RWPE1 (cell line): ENCODE measurements at regions not wholly inside any gene's neighbourhood (a gene's known extent, or its start where the extent isn't known, plus 50 kb on each side); places are given as distances from the start of the nearest gene placed in this dataset.

Experiments used
- CTCF ChIA-PET: fragments of 350-600 bp; sonication (Branson Sonifier 250); formaldehyde crosslinking; extraction: SDS; loops from one replicate; lab custom pipeline; 2021; lab: Yijun Ruan, JAX
- POLR2A ChIA-PET: fragments of 400-600 bp; formaldehyde crosslinking; extraction: SDS; loops from one replicate; lab custom pipeline; 2020; ENCODE audit warnings: antibody characterized with exemption; ENCODE audit not compliant: low non-redundant PET; lab: Yijun Ruan, JAX
- DNase-seq: peaks from one replicate; pipeline ENCODE4 v3.0.0; 2012; ENCODE audit warnings: low spot score
- H3K27ac ChIP-seq: fragments of 450-650 bp; 2 replicates; pipeline ENCODE4 v1.5.1; 2017
- TF ChIP-seq, protein P1 (sequence below): fragments of 450-650 bp; conservative IDR thresholded peaks from 2 replicates; pipeline ENCODE4 v1.5.1; 2017; ENCODE audit warnings: low read depth, mild to moderate bottlenecking

DNA sequence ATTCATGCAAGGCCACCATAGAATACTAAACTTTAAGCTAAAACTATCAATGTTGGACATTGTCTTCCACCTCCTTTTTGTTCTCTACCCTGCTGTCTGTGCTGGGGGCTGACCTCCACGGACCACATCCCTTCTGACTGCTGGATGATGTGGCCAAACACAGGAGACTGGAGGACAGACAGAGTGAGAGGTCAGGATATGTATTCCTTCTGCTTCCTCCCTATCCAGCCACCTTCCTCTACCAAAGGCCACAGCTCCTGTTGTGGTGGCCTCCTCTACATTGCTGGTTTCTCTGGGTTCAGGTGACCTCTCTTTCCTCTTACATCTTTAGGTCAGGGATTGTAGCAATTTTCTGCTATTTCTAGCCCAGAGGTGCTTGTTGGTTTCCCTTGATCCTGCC is 148.1 kb downstream of the ACTBL2 start:
- H3K27ac ChIP-seq, result no peak overlapping the region
- TF ChIP-seq, protein P1, sequence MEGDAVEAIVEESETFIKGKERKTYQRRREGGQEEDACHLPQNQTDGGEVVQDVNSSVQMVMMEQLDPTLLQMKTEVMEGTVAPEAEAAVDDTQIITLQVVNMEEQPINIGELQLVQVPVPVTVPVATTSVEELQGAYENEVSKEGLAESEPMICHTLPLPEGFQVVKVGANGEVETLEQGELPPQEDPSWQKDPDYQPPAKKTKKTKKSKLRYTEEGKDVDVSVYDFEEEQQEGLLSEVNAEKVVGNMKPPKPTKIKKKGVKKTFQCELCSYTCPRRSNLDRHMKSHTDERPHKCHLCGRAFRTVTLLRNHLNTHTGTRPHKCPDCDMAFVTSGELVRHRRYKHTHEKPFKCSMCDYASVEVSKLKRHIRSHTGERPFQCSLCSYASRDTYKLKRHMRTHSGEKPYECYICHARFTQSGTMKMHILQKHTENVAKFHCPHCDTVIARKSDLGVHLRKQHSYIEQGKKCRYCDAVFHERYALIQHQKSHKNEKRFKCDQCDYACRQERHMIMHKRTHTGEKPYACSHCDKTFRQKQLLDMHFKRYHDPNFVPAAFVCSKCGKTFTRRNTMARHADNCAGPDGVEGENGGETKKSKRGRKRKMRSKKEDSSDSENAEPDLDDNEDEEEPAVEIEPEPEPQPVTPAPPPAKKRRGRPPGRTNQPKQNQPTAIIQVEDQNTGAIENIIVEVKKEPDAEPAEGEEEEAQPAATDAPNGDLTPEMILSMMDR, result no peak
- ChIA-PET POLR2A (no interaction called here), CTCF (interaction anchor here (0.6 to 0.7 kb wide), 2 partner anchors 15 to 26 kb away, joined by 4 to 5 read pairs; no protein-coding TSS in a partner anchor)
- no peak for DNase-seq

DNA sequence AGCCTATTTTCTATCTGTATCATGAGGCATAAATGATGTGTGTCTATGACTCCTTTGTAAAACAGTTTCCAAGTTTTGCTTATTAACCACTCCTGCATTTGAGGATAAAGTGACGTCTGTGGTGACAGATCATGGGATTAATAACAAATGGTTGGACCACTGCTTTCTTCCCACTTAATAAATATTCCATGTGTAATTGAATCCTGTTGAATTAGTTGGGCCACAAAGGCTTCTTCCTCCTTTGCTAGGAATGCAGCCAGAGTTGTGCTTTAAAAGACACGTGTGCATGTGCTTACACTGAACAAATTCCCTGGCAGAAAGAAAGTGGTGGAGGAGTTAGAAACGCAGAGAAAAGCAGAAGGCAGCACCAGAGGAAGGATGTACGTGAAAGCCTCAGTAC is 150.2 kb downstream of the ACTBL2 start:
- ChIA-PET POLR2A (no interaction called here), CTCF (no interaction called here)
- TF ChIP-seq, protein P1, result no peak
- DNase-seq, result no peak
- no peak overlapping the region for H3K27ac ChIP-seq

DNA sequence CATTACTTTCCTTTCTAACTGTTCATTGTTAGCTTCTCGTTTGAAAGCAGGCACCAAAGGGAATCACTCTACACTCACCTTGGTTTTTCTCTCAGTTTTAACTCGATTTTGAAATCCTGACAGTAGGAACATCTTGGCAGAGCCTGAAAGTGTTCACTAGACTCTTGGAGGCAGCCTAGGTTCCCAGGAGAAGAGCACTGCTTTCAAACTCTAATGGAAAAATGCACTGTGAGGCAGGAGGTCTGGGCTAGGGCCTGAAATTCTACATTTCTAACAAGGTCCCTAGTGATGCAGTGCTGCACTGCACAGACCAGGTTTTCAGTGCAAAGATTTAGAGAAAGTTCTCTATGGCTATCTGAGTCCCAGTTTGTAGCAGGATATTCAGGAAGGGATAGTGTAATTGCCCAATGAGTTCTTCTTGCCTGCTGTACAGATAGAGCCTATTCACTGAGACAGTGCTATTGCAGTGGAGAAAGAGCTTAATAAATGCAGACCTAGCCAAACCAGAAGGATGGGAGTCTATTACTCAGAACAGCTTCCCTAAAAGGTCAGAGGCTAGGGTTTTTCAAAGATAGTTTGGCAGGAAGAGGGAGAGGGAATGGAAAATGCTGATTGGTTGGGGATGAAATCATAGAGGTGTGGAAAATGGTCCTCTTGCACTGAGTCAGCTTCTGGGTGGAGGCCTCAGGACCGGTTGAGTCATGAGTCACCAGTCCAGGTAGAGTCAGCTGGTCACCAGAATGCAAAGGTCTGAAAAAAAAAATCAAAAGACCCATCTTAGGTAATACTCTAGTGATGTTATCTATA is 153.9 kb downstream of the GPBP1 start:
- no peak overlapping the region for H3K27ac ChIP-seq
- DNase-seq, result peak; percentile 90
- ChIA-PET CTCF (interaction anchor here (0.9 to 2.7 kb wide), 2 partner anchors 11 to 30 kb away, joined by 3 to 10 read pairs; no protein-coding TSS in a partner anchor), POLR2A (no interaction called here)
- TF ChIP-seq, protein P1, result no peak

DNA sequence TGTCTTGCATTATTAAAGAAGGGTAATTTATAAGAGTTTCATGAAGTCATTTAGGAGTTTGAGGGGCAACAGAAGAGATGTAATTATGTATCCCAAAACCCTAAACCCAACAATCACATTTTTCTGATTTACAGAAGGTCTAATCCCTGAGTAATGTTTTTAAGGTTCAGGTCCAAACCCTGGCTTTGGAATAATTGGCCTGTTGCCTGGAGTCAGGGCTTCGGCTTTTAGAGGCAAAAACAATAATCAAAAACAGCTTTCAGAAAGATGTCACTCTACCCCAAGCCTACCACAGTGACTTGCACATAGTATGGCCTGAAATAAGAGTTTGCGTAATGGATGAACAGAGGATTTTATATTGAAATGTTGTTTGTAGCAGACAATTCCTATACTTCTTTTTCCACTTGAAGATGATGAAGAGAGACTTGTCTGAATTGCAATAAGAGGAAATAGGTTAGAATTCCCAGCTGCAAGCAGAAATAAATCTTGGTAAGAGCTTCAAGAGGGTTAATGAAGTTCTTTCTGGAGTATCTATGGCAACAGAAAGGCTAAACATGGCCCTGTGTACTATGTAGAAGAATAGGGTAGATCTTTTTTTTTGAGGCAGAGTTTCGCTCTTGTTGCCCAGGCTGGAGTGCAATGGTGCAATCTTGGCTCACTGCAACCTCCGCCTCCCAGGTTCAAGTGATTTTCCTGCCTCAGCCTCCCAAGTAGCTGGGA is 152.0 kb downstream of the GPBP1 start:
- TF ChIP-seq, protein P1, result no peak
- ChIA-PET CTCF (interaction anchor here (0.6 kb wide), 1 partner anchor 1948 kb away, joined by 3 read pairs; no protein-coding TSS in a partner anchor), POLR2A (no interaction called here)
- DNase-seq, result no peak
- H3K27ac ChIP-seq, result no peak overlapping the region

GRCh38 chr5:57324861-57325260 is 151.0 kb downstream of the GPBP1 start:
- DNase-seq, result no peak
- ChIA-PET CTCF (interaction anchor here (1.2 kb wide), 1 partner anchor 23 kb away, joined by 3 read pairs; no protein-coding TSS in a partner anchor), POLR2A (no interaction called here)
- TF ChIP-seq, protein P1, result no peak
- H3K27ac ChIP-seq, result no peak overlapping the region

DNA sequence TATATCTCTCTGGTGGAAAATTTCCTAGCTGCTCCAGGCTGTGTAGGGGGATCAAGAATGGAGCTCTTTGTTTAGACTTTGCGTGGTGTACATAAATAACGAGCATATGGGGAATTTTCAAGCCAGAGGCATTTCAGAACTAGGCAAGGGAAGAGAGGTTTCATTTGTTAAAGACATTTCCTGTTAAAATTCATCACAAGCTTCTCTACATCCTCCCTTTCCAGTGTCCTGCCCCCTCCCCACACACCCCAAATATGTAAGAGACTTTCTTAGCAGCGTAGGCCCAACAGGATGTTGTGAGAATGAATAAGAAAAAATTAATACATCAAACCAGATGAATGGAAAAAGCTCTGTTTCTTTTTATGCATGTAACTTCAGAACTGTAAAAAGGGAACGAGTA is 150.3 kb downstream of the GPBP1 start:
- ChIA-PET CTCF (interaction anchor here (1.2 kb wide), 1 partner anchor 22 kb away, joined by 3 read pairs; no protein-coding TSS in a partner anchor), POLR2A (no interaction called here)
- H3K27ac ChIP-seq, result no peak overlapping the region
- TF ChIP-seq, protein P1, result no peak
- no peak for DNase-seq
